GM23338 (cell line): ENCODE measurements at regions not wholly inside any gene's neighbourhood (a gene's known extent, or its start where the extent isn't known, plus 50 kb on each side); places are given as distances from the start of the nearest gene placed in this dataset.

ENCODE experiments used
- ATAC-seq: fragments of 200-7000 bp; cut with Tn5 transposase; 3 replicates; pipeline ENCODE4 v1.9.1; 2020
- DNase-seq: peaks from one replicate; pipeline ENCODE4 v3.0.0-alpha.2; 2015; ENCODE audit warnings: low spot score
- H2AFZ ChIP-seq: fragments of 200-600 bp; sonication (generic); 2 replicates; pipeline ENCODE4 v1.8.0; 2016; ENCODE audit warnings: antibody characterized with exemption, mild to moderate bottlenecking, moderate library complexity
- H3F3A ChIP-seq: fragments of 200-600 bp; sonication (generic); replicated peaks from 2 replicates; pipeline ENCODE4 v1.8.0; 2017; ENCODE audit warnings: antibody characterized with exemption, mixed run types, low read depth
- H3K27ac ChIP-seq: fragments of 200-600 bp; sonication (generic); 2 replicates; pipeline ENCODE4 v1.6.1; 2016; ENCODE audit warnings: low read depth
- H3K27me3 ChIP-seq: fragments of 200-600 bp; sonication (generic); 2 replicates; pipeline ENCODE4 v1.8.0; 2016; ENCODE audit warnings: mild to moderate bottlenecking, mixed run types, moderate library complexity; ENCODE audit not compliant: insufficient read depth
- H3K36me3 ChIP-seq: fragments of 200-600 bp; sonication (generic); 2 replicates; pipeline ENCODE4 v1.8.0; 2016; ENCODE audit warnings: mild to moderate bottlenecking; ENCODE audit not compliant: insufficient read depth
- H3K4me1 ChIP-seq: fragments of 200-600 bp; sonication (generic); 2 replicates; pipeline ENCODE4 v1.8.0; 2016; ENCODE audit warnings: mild to moderate bottlenecking, moderate library complexity; ENCODE audit not compliant: insufficient read depth
- H3K4me2 ChIP-seq: fragments of 200-600 bp; sonication (generic); 2 replicates; pipeline ENCODE4 v1.7.1; 2017; ENCODE audit warnings: mixed run types
- H3K4me3 ChIP-seq: fragments of 200-600 bp; sonication (generic); 2 replicates; pipeline ENCODE4 v1.6.1; 2016; ENCODE audit warnings: mixed run types
- H3K79me2 ChIP-seq: fragments of 200-600 bp; sonication (generic); replicated peaks from 2 replicates; pipeline ENCODE4 v1.8.0; 2017; ENCODE audit warnings: mild to moderate bottlenecking; ENCODE audit not compliant: insufficient read depth
- H3K9me2 ChIP-seq: fragments of 200-600 bp; sonication (generic); 2 replicates; pipeline ENCODE4 v1.8.0; 2017; ENCODE audit not compliant: insufficient read depth
- H4K20me1 ChIP-seq: fragments of 200-600 bp; sonication (generic); replicated peaks from 2 replicates; pipeline ENCODE4 v1.8.0; 2017; ENCODE audit warnings: mild to moderate bottlenecking; ENCODE audit not compliant: insufficient read depth
- H3K27ac Mint-ChIP-seq: 2 replicates; pipeline ENCODE4 v1.8.0; 2020; ENCODE audit warnings: inconsistent platforms, mild to moderate bottlenecking, moderate library complexity, mixed read lengths
- H3K27me3 Mint-ChIP-seq: 3 replicates; pipeline ENCODE4 v1.8.0; 2022; ENCODE audit warnings: low read depth, mild to moderate bottlenecking, moderate library complexity, mixed read lengths, inconsistent platforms; ENCODE audit not compliant: insufficient read depth, poor library complexity
- H3K36me3 Mint-ChIP-seq: 3 replicates; pipeline ENCODE4 v1.8.0; 2021; ENCODE audit warnings: low read depth, mild to moderate bottlenecking, inconsistent platforms, moderate library complexity, mixed read lengths
- H3K4me1 Mint-ChIP-seq: 3 replicates; pipeline ENCODE4 v1.8.0; 2020; ENCODE audit warnings: mild to moderate bottlenecking, inconsistent platforms, mixed read lengths
- H3K4me3 Mint-ChIP-seq: 3 replicates; pipeline ENCODE4 v1.8.0; 2021; ENCODE audit warnings: moderate library complexity, mild to moderate bottlenecking, inconsistent platforms, mixed read lengths
- H3K9me3 Mint-ChIP-seq: 3 replicates; pipeline ENCODE4 v1.8.0; 2020; ENCODE audit warnings: moderate library complexity, mild to moderate bottlenecking, inconsistent platforms, mixed read lengths
- CREB1 ChIP-seq: fragments of 250-450 bp; sonication (Bioruptor Pico); IDR thresholded peaks from 2 replicates; pipeline ENCODE4 v1.5.0; 2020; ENCODE audit warnings: low read depth, mild to moderate bottlenecking, moderate library complexity
- ETS1 ChIP-seq: IDR thresholded peaks from 2 replicates; pipeline ENCODE4 v1.6.1; 2016; ENCODE audit warnings: antibody characterized with exemption
- EZH2 ChIP-seq: fragments of 200-600 bp; sonication (generic); IDR thresholded peaks from one replicate; pipeline ENCODE4 v1.8.0; 2017; ENCODE audit warnings: antibody characterized with exemption, mild to moderate bottlenecking, low read depth; ENCODE audit not compliant: unreplicated experiment
- EZH2phosphoT487 ChIP-seq: fragments of 200-600 bp; sonication (generic); IDR thresholded peaks from one replicate; pipeline ENCODE4 v1.8.1; 2018; ENCODE audit warnings: antibody characterized with exemption; ENCODE audit not compliant: unreplicated experiment
- JUNB ChIP-seq: IDR thresholded peaks from one replicate; pipeline ENCODE4 v1.6.1; 2016; ENCODE audit warnings: antibody characterized with exemption; ENCODE audit not compliant: unreplicated experiment
- NANOG ChIP-seq: IDR thresholded peaks from 2 replicates; pipeline ENCODE4 v1.6.1; 2016; ENCODE audit warnings: antibody characterized with exemption, borderline replicate concordance
- POLR2AphosphoS5 ChIP-seq: IDR thresholded peaks from 2 replicates; pipeline ENCODE4 v1.6.1; 2016; ENCODE audit warnings: antibody characterized with exemption, low read depth
- STAT1 ChIP-seq: IDR thresholded peaks from one replicate; pipeline ENCODE4 v1.6.1; 2016; ENCODE audit warnings: antibody characterized with exemption; ENCODE audit not compliant: unreplicated experiment
- ZNF114 ChIP-seq: fragments of 250-450 bp; sonication (Bioruptor Pico); IDR thresholded peaks from 2 replicates; pipeline ENCODE4 v1.5.0; 2020; ENCODE audit warnings: mild to moderate bottlenecking, moderate library complexity
- ZNF331 ChIP-seq: fragments of 250-450 bp; sonication (Bioruptor Pico); IDR thresholded peaks from 2 replicates; pipeline ENCODE4 v1.5.0; 2020; ENCODE audit warnings: low read depth, mild to moderate bottlenecking, moderate library complexity
- ZNF462 ChIP-seq: fragments of 250-450 bp; sonication (Bioruptor Pico); IDR thresholded peaks from 2 replicates; pipeline ENCODE4 v1.5.0; 2020; ENCODE audit warnings: mild to moderate bottlenecking, moderate library complexity
- TF ChIP-seq, protein P1 (sequence below): IDR thresholded peaks from one replicate; pipeline ENCODE4 v1.6.1; 2018; ENCODE audit warnings: antibody characterized with exemption; ENCODE audit not compliant: unreplicated experiment
- TF ChIP-seq, protein P2 (sequence below), 2 experiments: fragments of 200-600 bp in 1 of 2; sonication (generic) in 1 of 2; conservative IDR thresholded peaks; 2 replicates each; pipeline versions ENCODE4 v1.5.1 to v1.6.1; 2016 to 2017; ENCODE audit warnings: antibody characterized with exemption in 2 of 2, low read depth in 2 of 2, mild to moderate bottlenecking in 2 of 2, moderate library complexity in 1 of 2

DNA sequence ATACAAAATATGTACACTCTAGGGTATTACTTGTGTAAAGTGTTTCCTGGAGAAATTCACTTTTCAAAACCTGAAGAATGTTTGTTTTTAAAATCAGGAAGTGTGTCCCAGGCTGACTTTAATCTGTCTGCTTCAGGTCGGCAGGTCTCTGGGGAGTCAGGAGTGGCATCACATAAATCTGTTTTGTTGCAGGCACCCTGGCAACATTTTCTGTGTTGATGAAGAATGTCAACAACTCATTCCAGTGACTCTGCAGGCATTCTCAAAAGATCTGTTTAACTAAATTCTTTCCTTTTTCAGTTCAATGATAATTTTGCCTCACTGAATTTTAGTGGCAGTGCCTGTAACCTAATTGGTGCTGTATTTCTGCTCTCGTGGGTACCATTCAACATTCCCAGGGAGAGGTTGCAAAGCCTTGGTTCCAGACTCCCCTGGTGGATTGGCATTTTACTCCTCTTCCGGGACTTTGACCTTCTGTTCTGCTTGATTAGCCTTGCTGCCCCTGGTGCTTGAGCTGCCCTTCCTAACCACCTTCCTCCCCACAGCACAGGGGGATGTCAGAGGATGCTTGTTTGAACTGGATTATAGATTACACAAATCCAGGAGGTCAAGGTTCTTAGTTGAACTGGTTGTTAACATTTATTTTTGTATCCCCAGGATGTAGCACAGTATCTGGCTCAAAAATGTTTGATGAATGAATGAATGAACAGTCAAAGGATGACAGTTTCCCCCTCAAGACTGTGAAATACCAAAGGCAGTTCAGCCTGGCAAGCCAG, 55.4 kb upstream of the LPGAT1 start:
- H3K4me2 ChIP-seq, result no peak overlapping the region
- H3K27ac Mint-ChIP-seq, result no peak overlapping the region
- no peak overlapping the region for H3K4me3 Mint-ChIP-seq
- no peak overlapping the region for H3K4me3 ChIP-seq
- no peaks in the 10 kb centered on the region for H4K20me1 ChIP-seq
- H3K79me2 ChIP-seq, result no peaks in the 10 kb centered on the region
- ATAC-seq, result no peak
- H3K9me3 Mint-ChIP-seq, result peaks cover 20% of the 10 kb centered on the region; the same call in 2 of the 3 replicates
- H3K27ac ChIP-seq, result no peak overlapping the region
- peaks cover 8% of the 10 kb centered on the region; the same call in 1 of the 2 replicates for H3K9me2 ChIP-seq
- H3F3A ChIP-seq, result no peaks in the 10 kb centered on the region
- H3K27me3 Mint-ChIP-seq, result peaks cover 9% of the 10 kb centered on the region
- H2AFZ ChIP-seq, result no peak overlapping the region
- no peaks in the 10 kb centered on the region for H3K4me1 ChIP-seq
- H3K36me3 Mint-ChIP-seq, result no peaks in the 10 kb centered on the region
- H3K36me3 ChIP-seq, result no peaks in the 10 kb centered on the region
- TF ChIP-seq EZH2 (no peak), JUNB (no peak), ZNF462 (CRISPR knock-in tag) (no peak), CREB1 (CRISPR knock-in tag) (no peak), POLR2AphosphoS5 (no peak), NANOG (no peak), ZNF114 (no peak), ETS1 (no peak), STAT1 (no peak), ZNF331 (CRISPR knock-in tag) (no peak), EZH2phosphoT487 (no peak)
- TF ChIP-seq, protein P1, sequence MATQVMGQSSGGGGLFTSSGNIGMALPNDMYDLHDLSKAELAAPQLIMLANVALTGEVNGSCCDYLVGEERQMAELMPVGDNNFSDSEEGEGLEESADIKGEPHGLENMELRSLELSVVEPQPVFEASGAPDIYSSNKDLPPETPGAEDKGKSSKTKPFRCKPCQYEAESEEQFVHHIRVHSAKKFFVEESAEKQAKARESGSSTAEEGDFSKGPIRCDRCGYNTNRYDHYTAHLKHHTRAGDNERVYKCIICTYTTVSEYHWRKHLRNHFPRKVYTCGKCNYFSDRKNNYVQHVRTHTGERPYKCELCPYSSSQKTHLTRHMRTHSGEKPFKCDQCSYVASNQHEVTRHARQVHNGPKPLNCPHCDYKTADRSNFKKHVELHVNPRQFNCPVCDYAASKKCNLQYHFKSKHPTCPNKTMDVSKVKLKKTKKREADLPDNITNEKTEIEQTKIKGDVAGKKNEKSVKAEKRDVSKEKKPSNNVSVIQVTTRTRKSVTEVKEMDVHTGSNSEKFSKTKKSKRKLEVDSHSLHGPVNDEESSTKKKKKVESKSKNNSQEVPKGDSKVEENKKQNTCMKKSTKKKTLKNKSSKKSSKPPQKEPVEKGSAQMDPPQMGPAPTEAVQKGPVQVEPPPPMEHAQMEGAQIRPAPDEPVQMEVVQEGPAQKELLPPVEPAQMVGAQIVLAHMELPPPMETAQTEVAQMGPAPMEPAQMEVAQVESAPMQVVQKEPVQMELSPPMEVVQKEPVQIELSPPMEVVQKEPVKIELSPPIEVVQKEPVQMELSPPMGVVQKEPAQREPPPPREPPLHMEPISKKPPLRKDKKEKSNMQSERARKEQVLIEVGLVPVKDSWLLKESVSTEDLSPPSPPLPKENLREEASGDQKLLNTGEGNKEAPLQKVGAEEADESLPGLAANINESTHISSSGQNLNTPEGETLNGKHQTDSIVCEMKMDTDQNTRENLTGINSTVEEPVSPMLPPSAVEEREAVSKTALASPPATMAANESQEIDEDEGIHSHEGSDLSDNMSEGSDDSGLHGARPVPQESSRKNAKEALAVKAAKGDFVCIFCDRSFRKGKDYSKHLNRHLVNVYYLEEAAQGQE, result no peak
- TF ChIP-seq, protein P2, sequence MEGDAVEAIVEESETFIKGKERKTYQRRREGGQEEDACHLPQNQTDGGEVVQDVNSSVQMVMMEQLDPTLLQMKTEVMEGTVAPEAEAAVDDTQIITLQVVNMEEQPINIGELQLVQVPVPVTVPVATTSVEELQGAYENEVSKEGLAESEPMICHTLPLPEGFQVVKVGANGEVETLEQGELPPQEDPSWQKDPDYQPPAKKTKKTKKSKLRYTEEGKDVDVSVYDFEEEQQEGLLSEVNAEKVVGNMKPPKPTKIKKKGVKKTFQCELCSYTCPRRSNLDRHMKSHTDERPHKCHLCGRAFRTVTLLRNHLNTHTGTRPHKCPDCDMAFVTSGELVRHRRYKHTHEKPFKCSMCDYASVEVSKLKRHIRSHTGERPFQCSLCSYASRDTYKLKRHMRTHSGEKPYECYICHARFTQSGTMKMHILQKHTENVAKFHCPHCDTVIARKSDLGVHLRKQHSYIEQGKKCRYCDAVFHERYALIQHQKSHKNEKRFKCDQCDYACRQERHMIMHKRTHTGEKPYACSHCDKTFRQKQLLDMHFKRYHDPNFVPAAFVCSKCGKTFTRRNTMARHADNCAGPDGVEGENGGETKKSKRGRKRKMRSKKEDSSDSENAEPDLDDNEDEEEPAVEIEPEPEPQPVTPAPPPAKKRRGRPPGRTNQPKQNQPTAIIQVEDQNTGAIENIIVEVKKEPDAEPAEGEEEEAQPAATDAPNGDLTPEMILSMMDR (conservative IDR thresholded peaks at IDR 0.05; ENCODE audit: low read depth in 2 of 2), result no peak
- no peaks in the 10 kb centered on the region for H3K27me3 ChIP-seq
- peaks cover 2% of the 10 kb centered on the region; the same call in 2 of the 3 replicates for H3K4me1 Mint-ChIP-seq
- DNase-seq, result peak; percentile 3
